Activated CD4-positive, alpha-beta memory T cell treated with anti-CD3 and anti-CD28 coated beads, Interleukin-2, amount 10 ng/mL, durations not matched to agents 7 days and 5 days (primary cell): ENCODE measurements at regions not wholly inside any gene's neighbourhood (a gene's known extent, or its start where the extent isn't known, plus 50 kb on each side); places are given as distances from the start of the nearest gene placed in this dataset.

ENCODE experiments used
- CTCF ChIA-PET: fragments of 350-600 bp; sonication (Branson Sonifier 250); formaldehyde crosslinking; loops from one replicate; lab custom pipeline; 2021; ENCODE audit warnings: antibody characterized with exemption, inconsistent platforms; lab: Charles Lee
- POLR2A ChIA-PET: fragments of 350-600 bp; sonication (Branson Sonifier 250); formaldehyde crosslinking; loops from one replicate; lab custom pipeline; 2021; ENCODE audit warnings: antibody characterized with exemption; lab: Charles Lee
- DNase-seq: peaks from one replicate; pipeline ENCODE4 v3.0.0-alpha.2; 2020
- H3K27ac Mint-ChIP-seq: one replicate; pipeline ENCODE4 v1.8.0; 2021; ENCODE audit warnings: mild to moderate bottlenecking, mixed read lengths
- H3K27me3 Mint-ChIP-seq: one replicate; pipeline ENCODE4 v1.8.0; 2021; ENCODE audit warnings: mixed read lengths
- H3K36me3 Mint-ChIP-seq: one replicate; pipeline ENCODE4 v1.8.0; 2021; ENCODE audit warnings: low read depth, mixed read lengths
- H3K4me1 Mint-ChIP-seq: one replicate; pipeline ENCODE4 v1.8.0; 2021; ENCODE audit warnings: mixed read lengths
- H3K4me3 Mint-ChIP-seq: one replicate; pipeline ENCODE4 v1.8.0; 2021; ENCODE audit warnings: mild to moderate bottlenecking, mixed read lengths
- H3K9me3 Mint-ChIP-seq: one replicate; pipeline ENCODE4 v1.8.0; 2021; ENCODE audit warnings: mixed read lengths

DNA sequence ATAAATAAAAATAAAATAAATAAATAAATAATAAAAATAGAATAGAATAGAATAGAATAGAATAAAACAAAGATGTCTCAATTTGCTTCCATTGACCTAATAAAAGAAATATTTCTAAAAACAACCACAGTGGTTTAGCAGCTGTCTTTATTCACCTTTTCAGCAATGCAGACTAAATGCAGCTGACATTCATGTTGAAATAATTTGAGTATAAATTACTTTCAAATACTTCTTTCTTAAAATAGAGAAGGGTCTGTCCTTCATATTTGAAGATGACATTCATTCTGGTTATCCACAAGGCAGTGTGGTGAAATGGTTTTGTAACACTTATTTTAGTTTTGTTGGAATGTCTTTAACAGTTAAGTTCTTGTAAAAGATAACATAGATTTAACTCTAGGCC is 469.4 kb downstream of the IRS1 start:
- ChIA-PET CTCF (no interaction called here), POLR2A (no interaction called here)
- H3K27ac Mint-ChIP-seq, result no peak overlapping the region
- no peaks in the 10 kb centered on the region for H3K36me3 Mint-ChIP-seq
- no peaks in the 10 kb centered on the region for H3K27me3 Mint-ChIP-seq
- H3K4me3 Mint-ChIP-seq, result no peak overlapping the region
- no peaks in the 10 kb centered on the region for H3K4me1 Mint-ChIP-seq
- DNase-seq, result no peak
- no peaks in the 10 kb centered on the region for H3K9me3 Mint-ChIP-seq

DNA sequence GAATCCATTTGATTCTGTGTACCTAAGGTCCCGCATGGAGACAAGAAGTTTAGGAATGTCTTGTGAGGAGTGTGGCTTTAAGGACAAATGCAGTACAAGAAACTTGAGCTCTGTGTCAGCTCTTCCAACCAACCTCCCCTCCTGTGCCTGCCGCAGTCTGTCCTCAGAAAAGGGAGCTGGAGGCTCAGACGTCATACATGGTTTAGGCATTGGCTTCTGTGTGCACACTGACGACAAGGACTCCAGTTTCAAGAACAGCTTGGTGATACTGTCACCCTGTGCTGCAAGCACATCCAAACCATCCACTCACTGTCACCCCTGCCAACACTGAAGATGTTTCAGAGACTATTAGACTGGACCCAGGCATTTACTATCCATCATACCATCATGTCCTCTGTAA is 470.4 kb downstream of the IRS1 start:
- ChIA-PET POLR2A (no interaction called here), CTCF (no interaction called here)
- no peaks in the 10 kb centered on the region for H3K27me3 Mint-ChIP-seq
- no peaks in the 10 kb centered on the region for H3K4me1 Mint-ChIP-seq
- H3K9me3 Mint-ChIP-seq, result no peaks in the 10 kb centered on the region
- DNase-seq, result no peak
- no peaks in the 10 kb centered on the region for H3K36me3 Mint-ChIP-seq
- no peak overlapping the region for H3K27ac Mint-ChIP-seq
- H3K4me3 Mint-ChIP-seq, result no peak overlapping the region

DNA sequence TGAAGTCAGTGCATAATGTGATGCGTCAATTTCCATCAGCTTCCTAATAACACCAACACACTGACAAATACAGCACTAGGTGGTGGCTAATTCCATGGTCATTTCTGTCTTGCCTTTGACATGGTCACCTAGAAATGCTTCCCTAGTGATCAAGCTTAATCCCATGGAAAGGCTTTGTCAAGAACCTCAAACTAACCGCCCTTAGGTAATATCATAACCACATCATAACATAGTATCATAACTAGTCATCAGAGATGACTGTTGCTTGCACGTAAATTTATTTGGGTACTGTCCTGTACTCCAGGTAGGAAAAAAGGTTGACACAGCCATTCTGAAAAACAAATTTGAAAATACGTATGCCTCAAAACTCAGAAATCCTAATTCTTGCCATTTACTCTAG is 471.8 kb downstream of the IRS1 start:
- Mint-ChIP-seq H3K9me3 (no peaks in the 10 kb centered on the region), H3K4me1 (no peaks in the 10 kb centered on the region), H3K27me3 (peaks cover under 1% of the 10 kb centered on the region), H3K36me3 (no peaks in the 10 kb centered on the region), H3K4me3 (no peak overlapping the region), H3K27ac (no peak overlapping the region)
- DNase-seq, result no peak
- POLR2A ChIA-PET, result no interaction called here
- CTCF ChIA-PET, result no interaction called here

DNA sequence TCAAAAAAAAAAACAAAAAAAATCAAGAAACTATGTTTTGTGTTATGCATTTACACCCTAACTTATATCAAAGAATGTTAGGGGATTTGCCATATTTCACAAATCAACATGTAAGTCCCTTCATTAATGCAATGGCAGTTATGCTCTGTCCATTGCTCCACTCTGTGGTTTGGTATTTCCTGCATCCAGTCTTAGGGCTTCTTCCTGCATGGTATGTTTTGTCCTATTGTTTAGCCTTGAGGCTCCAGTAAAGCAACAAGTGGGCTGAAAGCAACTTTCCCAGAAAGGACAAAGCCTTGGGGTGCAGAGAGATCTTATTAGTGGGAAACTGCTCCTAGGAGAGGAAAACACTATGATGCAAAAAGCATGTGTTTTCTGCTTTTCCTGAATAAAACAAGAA is 474.1 kb downstream of the IRS1 start:
- Mint-ChIP-seq H3K27me3 (peaks cover 3% of the 10 kb centered on the region), H3K9me3 (no peaks in the 10 kb centered on the region), H3K4me3 (no peak overlapping the region), H3K36me3 (no peaks in the 10 kb centered on the region), H3K4me1 (no peaks in the 10 kb centered on the region), H3K27ac (no peak overlapping the region)
- ChIA-PET CTCF (no interaction called here), POLR2A (no interaction called here)
- DNase-seq, result no peak

DNA sequence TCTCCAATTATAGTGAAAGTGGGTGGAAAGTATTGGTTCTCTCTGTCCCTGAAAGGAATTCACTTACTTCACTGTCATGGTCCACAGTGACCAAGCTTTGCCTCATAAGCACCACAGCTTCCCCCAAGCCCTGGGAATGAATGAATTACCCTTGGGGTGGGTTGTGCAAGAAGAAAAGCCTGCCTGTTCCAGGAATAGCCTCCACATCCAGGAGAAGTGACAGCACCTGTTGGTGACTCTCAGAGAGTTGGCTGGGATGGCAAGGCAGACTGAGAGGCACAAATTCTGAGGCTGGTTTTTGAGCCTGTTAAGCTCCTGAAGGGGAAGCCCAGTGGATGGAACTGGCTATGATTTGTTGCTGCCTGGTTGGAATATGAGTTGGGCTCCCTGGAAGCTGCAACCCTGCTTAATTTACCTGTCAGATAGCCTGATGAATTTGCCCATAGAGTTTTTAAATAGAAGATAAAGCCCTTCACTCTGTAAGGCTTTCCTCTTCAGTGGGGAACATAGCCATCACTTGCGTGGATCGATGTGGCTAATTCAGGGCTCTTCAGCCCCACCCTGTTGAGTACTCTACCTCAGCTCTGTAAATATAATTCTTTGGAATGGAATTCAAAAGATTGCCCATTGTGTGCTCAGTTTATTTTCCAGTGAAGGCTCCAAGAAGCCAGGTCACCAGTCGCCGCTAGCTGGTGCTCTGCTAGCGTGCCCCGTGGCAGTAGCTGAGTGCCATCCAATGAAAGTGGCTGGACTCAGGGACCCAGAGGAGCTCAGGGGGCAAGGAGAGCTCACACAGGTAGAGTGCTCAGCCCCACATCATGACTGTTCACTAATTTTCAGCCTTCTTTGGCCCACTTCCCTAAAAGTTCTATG is 479.3 kb downstream of the IRS1 start:
- ChIA-PET POLR2A (no interaction called here), CTCF (no interaction called here)
- Mint-ChIP-seq H3K27ac (no peak overlapping the region), H3K27me3 (peaks cover 3% of the 10 kb centered on the region), H3K4me1 (no peaks in the 10 kb centered on the region), H3K9me3 (no peaks in the 10 kb centered on the region), H3K4me3 (no peak overlapping the region), H3K36me3 (no peaks in the 10 kb centered on the region)
- DNase-seq, result no peak

DNA sequence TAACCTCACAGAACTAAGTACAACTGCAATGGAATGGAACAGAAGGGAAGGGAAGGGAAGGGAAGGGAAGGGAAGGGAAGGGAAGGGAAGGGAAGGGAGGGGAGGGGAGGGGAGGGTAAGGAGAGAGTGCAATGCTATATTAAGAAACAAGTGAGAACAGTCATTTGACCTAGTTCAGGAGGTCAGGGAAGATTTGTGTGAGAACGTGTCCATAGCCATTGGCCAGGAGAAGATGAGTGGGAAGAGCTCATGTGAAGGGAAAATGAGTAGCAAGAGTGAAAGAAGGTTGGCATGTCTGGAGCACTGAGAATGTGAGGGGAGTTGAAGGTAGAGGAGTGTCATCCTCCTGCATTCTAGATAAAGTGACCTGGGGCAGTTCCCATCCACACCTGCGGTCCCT is 481.6 kb downstream of the IRS1 start:
- no peaks in the 10 kb centered on the region for H3K4me1 Mint-ChIP-seq
- no peak for DNase-seq
- no peak overlapping the region for H3K27ac Mint-ChIP-seq
- H3K27me3 Mint-ChIP-seq, result peaks cover 3% of the 10 kb centered on the region
- POLR2A ChIA-PET, result no interaction called here
- H3K9me3 Mint-ChIP-seq, result no peaks in the 10 kb centered on the region
- no peaks in the 10 kb centered on the region for H3K36me3 Mint-ChIP-seq
- CTCF ChIA-PET, result interaction anchor here (0.7 kb wide), 1 partner anchor 596 kb away, joined by 4 read pairs; no protein-coding TSS in a partner anchor
- no peak overlapping the region for H3K4me3 Mint-ChIP-seq

DNA sequence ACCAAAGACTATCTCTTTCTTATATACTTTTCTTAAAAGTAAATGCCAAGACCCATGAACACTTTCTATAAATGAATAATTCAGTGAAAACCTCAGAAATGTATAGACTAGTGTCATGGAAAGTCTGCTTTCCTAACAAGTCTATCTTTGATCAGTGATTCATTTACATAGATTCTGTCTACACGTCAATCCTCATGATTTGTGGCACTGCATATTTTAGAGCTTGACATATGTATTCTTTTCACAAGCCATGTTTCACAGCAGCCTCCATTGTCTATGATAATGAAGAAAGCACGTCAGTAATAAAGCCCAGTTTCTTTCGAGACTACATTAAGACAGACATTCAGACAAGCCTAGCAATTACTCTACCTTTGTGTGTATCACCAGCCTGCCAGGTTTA is 486.6 kb downstream of the IRS1 start:
- Mint-ChIP-seq H3K4me1 (no peaks in the 10 kb centered on the region), H3K36me3 (no peaks in the 10 kb centered on the region), H3K27ac (no peak overlapping the region), H3K27me3 (no peaks in the 10 kb centered on the region), H3K9me3 (no peaks in the 10 kb centered on the region), H3K4me3 (no peak overlapping the region)
- CTCF ChIA-PET, result no interaction called here
- DNase-seq, result no peak
- POLR2A ChIA-PET, result no interaction called here

DNA sequence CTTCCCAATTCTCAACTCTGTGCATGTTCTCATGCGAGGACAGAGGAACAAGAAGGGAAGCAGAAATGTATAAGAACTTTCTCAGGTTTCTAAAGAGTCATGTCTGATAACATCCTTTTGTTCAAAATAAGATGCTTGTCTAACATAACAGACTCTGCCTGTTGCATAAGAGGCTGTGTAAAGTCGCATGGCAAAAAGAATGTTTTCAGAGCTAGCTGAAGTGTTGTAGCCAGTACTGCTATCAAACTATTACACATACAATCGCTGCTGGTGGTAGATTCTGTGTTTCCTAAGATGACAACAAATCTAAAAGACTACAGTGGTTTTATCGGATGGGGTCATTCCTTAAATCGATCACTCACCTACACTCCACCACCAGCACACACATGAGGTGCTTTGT is 487.5 kb downstream of the IRS1 start:
- Mint-ChIP-seq H3K9me3 (no peaks in the 10 kb centered on the region), H3K4me1 (no peaks in the 10 kb centered on the region), H3K36me3 (no peaks in the 10 kb centered on the region), H3K27ac (no peak overlapping the region), H3K27me3 (no peaks in the 10 kb centered on the region), H3K4me3 (no peak overlapping the region)
- CTCF ChIA-PET, result no interaction called here
- no peak for DNase-seq
- POLR2A ChIA-PET, result no interaction called here

DNA sequence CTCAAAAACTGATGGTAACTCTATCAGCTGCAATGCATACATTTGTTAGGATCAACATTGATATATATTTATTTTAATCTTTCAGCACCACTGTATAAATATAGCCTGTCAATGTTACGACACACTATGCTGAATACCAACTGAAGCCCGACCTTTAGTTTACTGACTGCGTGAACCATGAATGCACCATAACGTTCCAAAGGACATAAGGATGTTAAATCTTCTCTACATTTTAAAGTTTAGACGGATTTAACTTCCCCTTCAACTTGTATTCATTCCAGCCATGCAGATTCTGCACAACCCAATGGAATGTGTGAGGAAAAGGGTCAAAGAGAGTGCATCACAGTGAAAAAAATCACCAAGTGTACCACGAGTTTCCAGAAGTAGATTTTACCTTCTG is 489.5 kb downstream of the IRS1 start:
- H3K4me1 Mint-ChIP-seq, result no peaks in the 10 kb centered on the region
- no peak overlapping the region for H3K27ac Mint-ChIP-seq
- ChIA-PET POLR2A (no interaction called here), CTCF (no interaction called here)
- no peak overlapping the region for H3K4me3 Mint-ChIP-seq
- no peaks in the 10 kb centered on the region for H3K36me3 Mint-ChIP-seq
- no peak for DNase-seq
- H3K9me3 Mint-ChIP-seq, result no peaks in the 10 kb centered on the region
- H3K27me3 Mint-ChIP-seq, result no peaks in the 10 kb centered on the region

DNA sequence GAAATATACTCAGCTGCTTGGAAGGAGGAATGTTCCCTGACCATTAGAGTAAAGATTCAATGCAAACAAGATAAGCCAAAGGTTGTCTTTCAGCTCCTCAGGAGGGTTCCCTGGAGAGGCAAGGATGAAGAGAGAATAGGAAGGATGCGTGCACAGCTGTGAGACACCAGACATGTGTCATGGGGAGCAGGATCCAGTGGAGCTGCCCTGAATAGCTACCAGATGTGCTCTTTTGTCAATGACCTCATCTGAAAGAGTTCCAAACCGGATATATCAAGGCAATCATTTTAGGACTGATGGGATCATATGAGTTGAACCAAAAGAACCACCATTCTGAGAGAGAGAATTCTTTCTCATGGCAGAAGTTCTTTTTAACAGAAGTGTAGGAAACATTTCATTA is 490.6 kb downstream of the IRS1 start:
- Mint-ChIP-seq H3K4me1 (no peaks in the 10 kb centered on the region), H3K4me3 (no peak overlapping the region), H3K27ac (no peak overlapping the region), H3K9me3 (no peaks in the 10 kb centered on the region), H3K27me3 (no peaks in the 10 kb centered on the region), H3K36me3 (no peaks in the 10 kb centered on the region)
- CTCF ChIA-PET, result no interaction called here
- DNase-seq, result no peak
- POLR2A ChIA-PET, result no interaction called here

DNA sequence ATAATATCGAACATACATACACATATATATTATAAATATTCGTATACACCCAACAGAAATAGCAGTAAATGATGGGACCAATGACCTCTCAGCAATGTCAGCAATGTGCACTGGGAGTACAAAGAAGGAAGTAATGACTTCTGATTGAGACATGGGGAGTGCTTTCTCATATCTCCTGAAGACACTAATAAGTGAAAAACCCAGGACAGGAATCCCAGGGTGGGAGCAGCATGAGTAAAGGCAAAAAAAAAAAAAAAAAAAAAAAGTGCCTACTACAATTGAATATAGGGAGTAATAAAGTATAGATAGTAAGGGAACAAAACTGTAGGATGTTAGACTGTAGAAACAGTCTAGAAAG is 491.3 kb downstream of the IRS1 start:
- CTCF ChIA-PET, result no interaction called here

DNA sequence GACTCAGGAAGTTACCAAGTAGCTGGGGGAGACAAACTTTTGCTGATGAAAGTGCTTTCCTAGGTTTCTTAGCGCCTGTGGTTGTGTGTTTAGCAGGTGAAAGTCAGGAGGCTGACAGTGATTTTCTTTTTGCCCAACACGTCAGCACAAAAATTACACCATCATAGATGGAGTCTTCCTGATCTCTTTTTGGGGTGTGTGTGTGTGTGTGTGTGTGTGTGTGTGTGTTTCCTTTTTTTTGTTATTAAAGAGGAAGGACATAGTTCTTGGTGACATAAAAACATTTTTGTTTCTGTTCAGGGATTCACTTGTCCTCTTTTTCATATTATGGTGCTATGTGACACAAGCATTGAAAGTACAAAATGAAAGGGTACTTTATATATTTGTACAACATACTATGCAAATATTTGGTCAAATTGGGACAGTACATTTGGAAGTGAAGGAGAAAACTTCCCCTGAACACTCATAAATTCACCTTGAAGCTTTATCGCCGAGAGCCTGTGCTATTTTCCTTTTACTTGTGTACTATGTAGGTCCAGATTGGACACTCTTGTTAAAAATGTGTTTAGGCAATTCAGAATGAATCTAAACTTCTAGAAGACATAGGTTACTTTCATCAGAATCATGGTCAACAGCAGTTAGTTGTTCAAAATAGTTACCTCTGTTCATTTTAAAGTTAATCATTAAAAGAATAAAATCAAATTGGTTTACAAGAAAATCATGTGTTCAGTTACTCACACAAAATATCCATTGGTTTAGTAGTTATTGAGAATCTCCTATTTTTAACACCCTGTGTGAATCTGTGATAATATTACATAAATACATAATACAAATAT is 491.9 kb downstream of the IRS1 start:
- Mint-ChIP-seq H3K27ac (no peak overlapping the region), H3K27me3 (no peaks in the 10 kb centered on the region), H3K4me3 (no peak overlapping the region), H3K4me1 (no peaks in the 10 kb centered on the region), H3K36me3 (no peaks in the 10 kb centered on the region), H3K9me3 (no peaks in the 10 kb centered on the region)
- DNase-seq, result no peak
- POLR2A ChIA-PET, result no interaction called here
- CTCF ChIA-PET, result no interaction called here

More for the DNA sequence above, 491.3 kb downstream of the IRS1 start:
- Mint-ChIP-seq H3K36me3 (no peaks in the 10 kb centered on the region), H3K4me3 (no peak overlapping the region), H3K9me3 (no peaks in the 10 kb centered on the region), H3K27me3 (no peaks in the 10 kb centered on the region), H3K27ac (no peak overlapping the region), H3K4me1 (no peaks in the 10 kb centered on the region)
- no peak for DNase-seq
- POLR2A ChIA-PET, result no interaction called here

DNA sequence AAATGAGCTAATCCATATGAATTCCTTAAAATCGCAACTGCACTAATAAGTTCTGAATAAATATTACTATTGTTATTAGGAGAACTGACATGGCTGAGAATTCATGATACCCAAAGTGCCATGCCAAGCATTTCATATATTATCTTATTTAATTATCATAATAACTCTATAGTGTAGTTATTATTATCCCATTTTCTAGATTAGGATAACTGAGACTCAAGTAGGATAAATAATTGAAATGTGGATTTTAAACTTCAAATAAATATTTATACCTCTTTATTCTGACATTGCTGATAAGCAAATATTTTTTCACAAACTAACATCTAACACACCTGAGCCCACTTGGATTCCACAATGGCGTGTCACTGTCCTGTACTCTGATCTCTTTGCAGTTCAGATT is 492.7 kb downstream of the IRS1 start:
- POLR2A ChIA-PET, result no interaction called here
- no peak overlapping the region for H3K4me3 Mint-ChIP-seq
- no peaks in the 10 kb centered on the region for H3K36me3 Mint-ChIP-seq
- no peak for DNase-seq
- CTCF ChIA-PET, result no interaction called here
- H3K27me3 Mint-ChIP-seq, result no peaks in the 10 kb centered on the region
- H3K9me3 Mint-ChIP-seq, result no peaks in the 10 kb centered on the region
- no peak overlapping the region for H3K27ac Mint-ChIP-seq
- H3K4me1 Mint-ChIP-seq, result no peaks in the 10 kb centered on the region

DNA sequence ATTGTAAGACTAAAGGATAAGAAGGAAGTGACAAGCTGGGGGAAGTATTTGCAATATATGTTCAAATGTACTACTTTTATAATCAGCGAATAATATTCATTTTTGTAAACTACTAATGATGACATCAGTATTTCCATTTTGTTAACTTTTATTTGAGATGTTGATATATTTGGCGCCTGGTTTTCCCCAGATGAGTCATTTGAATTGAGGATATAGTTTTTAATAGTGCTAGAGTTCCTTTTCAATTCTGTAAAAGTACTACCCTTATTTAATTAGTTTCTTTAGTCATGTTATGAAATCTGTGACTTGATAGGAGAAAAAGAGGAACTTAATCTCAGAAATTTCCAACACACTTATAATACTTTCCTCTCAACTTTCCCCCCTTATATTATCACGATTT is 495.3 kb downstream of the IRS1 start:
- Mint-ChIP-seq H3K27ac (no peak overlapping the region), H3K27me3 (peaks cover 3% of the 10 kb centered on the region), H3K36me3 (no peaks in the 10 kb centered on the region), H3K4me1 (no peaks in the 10 kb centered on the region), H3K4me3 (no peak overlapping the region), H3K9me3 (no peaks in the 10 kb centered on the region)
- POLR2A ChIA-PET, result no interaction called here
- DNase-seq, result no peak
- CTCF ChIA-PET, result no interaction called here
